ENCODE measurements at regions not wholly inside any gene's neighbourhood (a gene's known extent, or its start where the extent isn't known, plus 50 kb on each side); places are given as distances from the start of the nearest gene placed in this dataset.

DNA sequence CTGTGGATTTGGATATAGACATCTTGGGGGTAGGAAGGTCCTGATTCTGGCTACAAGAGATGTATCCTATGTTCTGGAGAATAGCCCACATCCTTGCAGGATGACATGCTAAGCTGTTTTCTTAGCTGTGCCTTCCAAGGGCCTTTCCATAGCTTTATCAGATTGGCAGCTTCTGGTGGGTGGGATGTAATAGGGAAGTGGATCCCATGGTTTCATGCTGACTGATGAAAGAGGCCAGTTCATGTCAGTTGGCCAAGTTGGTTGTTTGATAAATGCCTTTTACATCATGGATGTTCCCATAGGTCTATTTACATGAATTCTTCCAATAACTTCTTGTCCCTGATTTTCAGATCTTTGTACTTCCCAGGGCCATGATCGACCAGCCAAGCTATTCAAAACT, 169.1 kb upstream of the RMST start:
- WGBS (ENCODE audit: low lambda C conversion rate) = 4% methylated on average over 1 of the region's 1 CpG
- Histone ChIP-seq H4K20me1 (ENCODE audit: insufficient read depth) (no peaks in the 10 kb centered on the region), H3F3A (replicated peaks; ENCODE audit: insufficient read depth) (no peaks in the 10 kb centered on the region), H3K9me3 (0 out of 2 replicates have a peak, but pooled peaks cover 6% of the 10 kb centered on the region), H3K4me3 (ENCODE audit: low read depth in 2 of 2, low read length in 1 of 2) (no peak overlapping the region), H3K9me2 (no peaks in the 10 kb centered on the region), H2AFZ (ENCODE audit: low read depth) (no peak overlapping the region), H3K9ac (no peak overlapping the region), H3K36me3 (replicated peaks in 1 of 2; ENCODE audit: control insufficient read depth in 1 of 2, insufficient read depth in 2 of 2, low read length in 1 of 2) (no peaks in the 10 kb centered on the region), H3K27me3 (ENCODE audit: insufficient read depth) (no peaks in the 10 kb centered on the region), H3K79me2 (ENCODE audit: insufficient read depth) (no peaks in the 10 kb centered on the region), H3K4me1 (ENCODE audit: control insufficient read depth in 1 of 2, insufficient read depth in 2 of 2, low read depth in 1 of 2, low read length in 1 of 2) (no peaks in the 10 kb centered on the region), H3K4me2 (no peak overlapping the region), H3K27ac (ENCODE audit: low read depth in 2 of 2, low read length in 1 of 2) (no peak overlapping the region)
- CTCF ChIA-PET = no interaction called here
- TF ChIP-seq NRF1 (IDR thresholded peaks at IDR 0.05; ENCODE audit: low read depth, low read length) (no peak), RXRA (IDR thresholded peaks at IDR 0.05; ENCODE audit: borderline replicate concordance, low read depth) (no peak), NFIC (IDR thresholded peaks at IDR 0.05; ENCODE audit: borderline replicate concordance) (no peak)
- TF ChIP-seq, protein P1, sequence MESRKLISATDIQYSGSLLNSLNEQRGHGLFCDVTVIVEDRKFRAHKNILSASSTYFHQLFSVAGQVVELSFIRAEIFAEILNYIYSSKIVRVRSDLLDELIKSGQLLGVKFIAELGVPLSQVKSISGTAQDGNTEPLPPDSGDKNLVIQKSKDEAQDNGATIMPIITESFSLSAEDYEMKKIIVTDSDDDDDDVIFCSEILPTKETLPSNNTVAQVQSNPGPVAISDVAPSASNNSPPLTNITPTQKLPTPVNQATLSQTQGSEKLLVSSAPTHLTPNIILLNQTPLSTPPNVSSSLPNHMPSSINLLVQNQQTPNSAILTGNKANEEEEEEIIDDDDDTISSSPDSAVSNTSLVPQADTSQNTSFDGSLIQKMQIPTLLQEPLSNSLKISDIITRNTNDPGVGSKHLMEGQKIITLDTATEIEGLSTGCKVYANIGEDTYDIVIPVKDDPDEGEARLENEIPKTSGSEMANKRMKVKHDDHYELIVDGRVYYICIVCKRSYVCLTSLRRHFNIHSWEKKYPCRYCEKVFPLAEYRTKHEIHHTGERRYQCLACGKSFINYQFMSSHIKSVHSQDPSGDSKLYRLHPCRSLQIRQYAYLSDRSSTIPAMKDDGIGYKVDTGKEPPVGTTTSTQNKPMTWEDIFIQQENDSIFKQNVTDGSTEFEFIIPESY (IDR thresholded peaks at IDR 0.05; ENCODE audit: borderline replicate concordance, low read depth) = no peak
- POLR2A ChIA-PET = no interaction called here
- no peak for DNase-seq

GRCh38 chr12:97299847-97300246, 162.8 kb upstream of the RMST start:
- POLR2A ChIA-PET = no interaction called here
- WGBS (ENCODE audit: low lambda C conversion rate) = 30% methylated on average over 5 of the region's 5 CpGs
- Histone ChIP-seq H3K9me3 (0 out of 2 replicates have a peak, but pooled peaks cover 6% of the 10 kb centered on the region), H4K20me1 (ENCODE audit: insufficient read depth) (no peaks in the 10 kb centered on the region), H3K27me3 (ENCODE audit: insufficient read depth) (no peaks in the 10 kb centered on the region), H3K36me3 (replicated peaks in 1 of 2; ENCODE audit: control insufficient read depth in 1 of 2, insufficient read depth in 2 of 2, low read length in 1 of 2) (no peaks in the 10 kb centered on the region), H3K4me1 (ENCODE audit: control insufficient read depth in 1 of 2, insufficient read depth in 2 of 2, low read depth in 1 of 2, low read length in 1 of 2) (peaks cover 0 to 9% of the 10 kb centered on the region in 2 experiments; a peak in 2 of 4 replicates), H3K79me2 (ENCODE audit: insufficient read depth) (no peaks in the 10 kb centered on the region), H2AFZ (ENCODE audit: low read depth) (no peak overlapping the region), H3F3A (replicated peaks; ENCODE audit: insufficient read depth) (no peaks in the 10 kb centered on the region), H3K4me2 (no peak overlapping the region), H3K9ac (no peak overlapping the region), H3K27ac (ENCODE audit: low read depth in 2 of 2, low read length in 1 of 2) (no peak overlapping the region), H3K4me3 (ENCODE audit: low read depth in 2 of 2, low read length in 1 of 2) (no peak overlapping the region), H3K9me2 (no peaks in the 10 kb centered on the region)
- CTCF ChIA-PET = interaction anchor here (1.0 to 1.5 kb wide), 2 partner anchors 8 to 105 kb away, joined by 3 read pairs; no protein-coding TSS in a partner anchor
- DNase-seq = no peak
- TF ChIP-seq JUND (IDR thresholded peaks at IDR 0.05) = no peak
- no peak for TF ChIP-seq TAF1 (IDR thresholded peaks at IDR 0.05; ENCODE audit: borderline replicate concordance, low read depth, low read length)
- TF ChIP-seq GABPA (IDR thresholded peaks at IDR 0.05; ENCODE audit: low read depth) = no peak
- TF ChIP-seq, protein P2, sequence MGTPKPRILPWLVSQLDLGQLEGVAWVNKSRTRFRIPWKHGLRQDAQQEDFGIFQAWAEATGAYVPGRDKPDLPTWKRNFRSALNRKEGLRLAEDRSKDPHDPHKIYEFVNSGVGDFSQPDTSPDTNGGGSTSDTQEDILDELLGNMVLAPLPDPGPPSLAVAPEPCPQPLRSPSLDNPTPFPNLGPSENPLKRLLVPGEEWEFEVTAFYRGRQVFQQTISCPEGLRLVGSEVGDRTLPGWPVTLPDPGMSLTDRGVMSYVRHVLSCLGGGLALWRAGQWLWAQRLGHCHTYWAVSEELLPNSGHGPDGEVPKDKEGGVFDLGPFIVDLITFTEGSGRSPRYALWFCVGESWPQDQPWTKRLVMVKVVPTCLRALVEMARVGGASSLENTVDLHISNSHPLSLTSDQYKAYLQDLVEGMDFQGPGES (IDR thresholded peaks at IDR 0.05; ENCODE audit: low read depth, low read length) = no peak
- TF ChIP-seq FOSL2 (IDR thresholded peaks at IDR 0.05; ENCODE audit: borderline replicate concordance, low read depth) = no peak
- TF ChIP-seq REST (IDR thresholded peaks at IDR 0.05; ENCODE audit: low read depth, low read length) = no peak
